Spleen (tissue), 11 donors: ENCODE measurements at regions not wholly inside any gene's neighbourhood (a gene's known extent, or its start where the extent isn't known, plus 50 kb on each side); places are given as distances from the start of the nearest gene placed in this dataset.

Experiments used
- DNase-seq: peaks from one replicate; pipeline ENCODE4 v3.0.0-alpha.2; 2020
- H3K27ac ChIP-seq, 8 donors: fragments of 200-600 bp; sonication (generic) in 7 of 8; 1 replicate in 4 of 8; 2 replicates in 4 of 8; pipeline versions ENCODE4 v1.5.0 to v1.8.0; 2016 to 2021; ENCODE audit warnings: inconsistent platforms in 4 of 8, mild to moderate bottlenecking in 4 of 8, moderate library complexity in 1 of 8
- H3K27me3 ChIP-seq, 7 donors: fragments of 200-600 bp; sonication (generic) in 6 of 7; replicated peaks in 1 of 7; 1 replicate in 4 of 7; 2 replicates in 3 of 7; pipeline versions ENCODE4 v1.5.0 to v1.8.0; 2016 to 2021; ENCODE audit warnings: inconsistent platforms in 3 of 7, mild to moderate bottlenecking in 1 of 7
- H3K36me3 ChIP-seq, 6 donors: fragments of 200-600 bp; sonication (generic) in 5 of 6; 1 replicate in 4 of 6; 2 replicates in 2 of 6; pipeline versions ENCODE4 v1.5.0 to v1.8.0; 2016 to 2021; ENCODE audit warnings: inconsistent platforms in 2 of 6
- H3K4me1 ChIP-seq, 6 donors: fragments of 200-600 bp; sonication (generic) in 5 of 6; 1 replicate in 3 of 6; 2 replicates in 3 of 6; pipeline versions ENCODE4 v1.5.0 to v1.8.0; 2016 to 2021; ENCODE audit warnings: inconsistent platforms in 3 of 6
- H3K4me3 ChIP-seq, 8 donors: fragments of 200-600 bp; sonication (generic) in 7 of 8; 1 replicate in 4 of 8; 2 replicates in 4 of 8; pipeline versions ENCODE4 v1.5.0 to v1.8.0; 2016 to 2021; ENCODE audit warnings: inconsistent platforms in 4 of 8, mild to moderate bottlenecking in 4 of 8, moderate library complexity in 2 of 8
- H3K9me3 ChIP-seq, 8 donors: fragments of 200-600 bp; sonication (generic) in 7 of 8; 1 replicate in 4 of 8; 2 replicates in 4 of 8; pipeline versions ENCODE4 v1.5.0 to v1.8.0; 2016 to 2021; ENCODE audit warnings: inconsistent platforms in 4 of 8
- CTCF ChIP-seq, 11 experiments: fragments of 200-600 bp in 7 of 11; fragments of 450-650 bp in 4 of 11; sonication (generic) in 4 of 11; IDR thresholded peaks in 8 of 11; conservative IDR thresholded peaks in 3 of 11; 1 replicate in 7 of 11; 2 replicates in 4 of 11; pipeline versions ENCODE4 v1.4.0 to v1.8.0; 2016 to 2021; ENCODE audit warnings: antibody characterized with exemption in 11 of 11, inconsistent platforms in 4 of 11, mild to moderate bottlenecking in 1 of 11
- POLR2A ChIP-seq, 3 donors: fragments of 450-650 bp; IDR thresholded peaks; one replicate each; pipeline ENCODE4 v1.5.1; 2017; ENCODE audit warnings: antibody characterized with exemption in 3 of 3, mild to moderate bottlenecking in 1 of 3
- POLR2AphosphoS5 ChIP-seq, 3 donors: sonication (generic); formaldehyde crosslinking; IDR thresholded peaks; one replicate each; pipeline ENCODE4 v1.5.1; 2017; ENCODE audit warnings: antibody characterized with exemption in 3 of 3
- WGBS, 5 donors: extraction: QIAGEN DNeasy Blood & Tissue Kit in 3 of 5; methylation state at CpG; one replicate each; pipeline versions ENCODE4 v1.1.5 to v1.1.7; 2013 to 2018; 5-methylcytosine and 5-hydroxymethylcytosine counted together
- intact Hi-C: fragments of 100-400 bp; cut with DNase I; formaldehyde crosslinking; loops from one replicate; pipeline ENCODE4 v1.15.0; 2023; ENCODE audit warnings: low total_unique reads
- donor health status: healthy with polysubstance abuse.
- donor health status: DM: no; HTN: no; CAD: no; lungs with moderate emphysema.
- donor health status: DM: no; HTN: no; CAD: no.
- donor health status: Bipolar disorder and iron deficiency.
- donor health status: healthy.
- donor health status: DM: no; HTN: no; CAD: no.
- donor health status: DM: yes; HTN: yes; CAD: no.

- 71 to 81% (median 77%) methylated on average over 3 of the region's 3 CpGs for WGBS, 5 donors
- H3K9me3 ChIP-seq: peaks cover 0 to 17% (median 2%) of the 10 kb centered on the region in 8 donors
- no peaks in the 10 kb centered on the region for H3K27me3 ChIP-seq
- H3K27ac ChIP-seq: no peak overlapping the region
- TF ChIP-seq POLR2AphosphoS5 (IDR thresholded peaks at IDR 0.05) (no peak), POLR2A (IDR thresholded peaks at IDR 0.05) (no peak), CTCF (IDR thresholded peaks at IDR 0.05 in 8 of 11, conservative IDR thresholded peaks at IDR 0.05 in 3 of 11) (no peak)
- H3K36me3 ChIP-seq: no peaks in the 10 kb centered on the region
- intact Hi-C loops: no loop called here
- DNase-seq: no peak
- H3K4me3 ChIP-seq: no peak overlapping the region
- no peaks in the 10 kb centered on the region for H3K4me1 ChIP-seq
Measured at GRCh38 chr5:136856648-136857047, 491.3 kb upstream of the TRPC7 start.

- WGBS, 5 donors: 0 to 70% (median 38%) methylated on average over 1 of the region's 1 CpG
- H3K4me3 ChIP-seq: no peak overlapping the region
- H3K9me3 ChIP-seq: peaks cover 0 to 40% (median 22%) of the 10 kb centered on the region in 8 donors
- H3K4me1 ChIP-seq: no peaks in the 10 kb centered on the region
- DNase-seq: no peak
- no peaks in the 10 kb centered on the region for H3K27me3 ChIP-seq
- no peak for TF ChIP-seq CTCF (IDR thresholded peaks at IDR 0.05 in 8 of 11, conservative IDR thresholded peaks at IDR 0.05 in 3 of 11)
- H3K27ac ChIP-seq: no peak overlapping the region
- H3K36me3 ChIP-seq: no peaks in the 10 kb centered on the region
- intact Hi-C loops: no loop called here
Measured at GRCh38 chr5:136853971-136854370, 488.6 kb upstream of the TRPC7 start.

GRCh38 chr5:136840601-136841000 is 475.3 kb upstream of the TRPC7 start:
- Histone ChIP-seq H3K4me1 (no peaks in the 10 kb centered on the region), H3K36me3 (no peaks in the 10 kb centered on the region), H3K27ac (no peak overlapping the region), H3K4me3 (no peak overlapping the region), H3K9me3 (no peaks in the 10 kb centered on the region), H3K27me3 (no peaks in the 10 kb centered on the region)
- DNase-seq: no peak
- intact Hi-C loops: no loop called here
- TF ChIP-seq POLR2A (IDR thresholded peaks at IDR 0.05): no peak
- TF ChIP-seq CTCF (IDR thresholded peaks at IDR 0.05 in 8 of 11, conservative IDR thresholded peaks at IDR 0.05 in 3 of 11): no peak

GRCh38 chr5:136836093-136836492 is 470.7 kb upstream of the TRPC7 start:
- no peak for DNase-seq
- Histone ChIP-seq H3K27ac (no peak overlapping the region), H3K4me1 (no peaks in the 10 kb centered on the region), H3K36me3 (no peaks in the 10 kb centered on the region), H3K9me3 (no peaks in the 10 kb centered on the region), H3K27me3 (peaks cover 0 to 8% (median 0%) of the 10 kb centered on the region in 7 donors), H3K4me3 (no peak overlapping the region)
- TF ChIP-seq CTCF (IDR thresholded peaks at IDR 0.05 in 8 of 11, conservative IDR thresholded peaks at IDR 0.05 in 3 of 11): no peak
- no peak for TF ChIP-seq POLR2AphosphoS5 (IDR thresholded peaks at IDR 0.05)
- TF ChIP-seq POLR2A (IDR thresholded peaks at IDR 0.05): no peak
- intact Hi-C loops: no loop called here
- WGBS, 5 donors: 68 to 94% (median 75%) methylated on average over 1 of the region's 1 CpG
